Keratinocyte (primary cell): ENCODE measurements at regions not wholly inside any gene's neighbourhood (a gene's known extent, or its start where the extent isn't known, plus 50 kb on each side); places are given as distances from the start of the nearest gene placed in this dataset.

Source experiments
- DNase-seq: peaks from one replicate; pipeline ENCODE4 v3.0.0-alpha.2; 2011; ENCODE audit warnings: low read depth, missing footprints, low spot score
- FAIRE-seq: peaks from 2 replicates; lab custom pipeline; 2011; peaks lifted over from hg19 to GRCh38; lab: Jason Lieb, UNC
- H2AFZ ChIP-seq: 2 replicates; pipeline ENCODE4 v1.6.0; 2012; ENCODE audit warnings: low read length, control low read depth, inconsistent platforms; ENCODE audit not compliant: control insufficient read depth
- H3K27ac ChIP-seq: 2 replicates; pipeline ENCODE4 v1.5.1; 2011; ENCODE audit warnings: low read length; ENCODE audit not compliant: control insufficient read depth, insufficient read depth
- H3K27me3 ChIP-seq: 3 replicates; pipeline ENCODE4 v1.6.0; 2011; ENCODE audit warnings: low read length; ENCODE audit not compliant: control insufficient read depth, insufficient read depth; ENCODE audit errors: extremely low read depth
- H3K36me3 ChIP-seq, 2 experiments: 2 replicates in 1 of 2; 3 replicates in 1 of 2; pipeline ENCODE4 v1.5.1; 2011; ENCODE audit warnings: low read length in 2 of 2, mild to moderate bottlenecking in 1 of 2; ENCODE audit not compliant: control insufficient read depth in 2 of 2, insufficient read depth in 2 of 2; ENCODE audit errors: extremely low read depth in 1 of 2
- H3K4me1 ChIP-seq: 3 replicates; pipeline ENCODE4 v1.5.1; 2011; ENCODE audit warnings: low read length; ENCODE audit not compliant: control insufficient read depth, insufficient read depth; ENCODE audit errors: extremely low read depth
- H3K4me2 ChIP-seq: 3 replicates; pipeline ENCODE4 v1.6.0; 2011; ENCODE audit warnings: low read depth, low read length; ENCODE audit not compliant: control insufficient read depth, insufficient read depth; ENCODE audit errors: extremely low read depth
- H3K4me3 ChIP-seq, 3 experiments: fragments of 200-600 bp in 1 of 3; sonication (generic) in 1 of 3; 2 replicates in 2 of 3; 3 replicates in 1 of 3; pipeline ENCODE4 v1.5.1; 2011 to 2016; ENCODE audit warnings: low read length in 3 of 3, mild to moderate bottlenecking in 3 of 3, control low read depth in 2 of 3, inconsistent platforms in 1 of 3, low read depth in 1 of 3, mixed read lengths in 1 of 3, mixed run types in 1 of 3, moderate library complexity in 1 of 3; ENCODE audit not compliant: control insufficient read depth in 2 of 3, insufficient read depth in 2 of 3; ENCODE audit errors: extremely low read depth in 1 of 3
- H3K79me2 ChIP-seq: 2 replicates; pipeline ENCODE4 v1.6.0; 2012; ENCODE audit warnings: low read length; ENCODE audit not compliant: control insufficient read depth, insufficient read depth
- H3K9ac ChIP-seq: 3 replicates; pipeline ENCODE4 v1.6.0; 2011; ENCODE audit warnings: low read length; ENCODE audit not compliant: control insufficient read depth, insufficient read depth; ENCODE audit errors: extremely low read depth
- H3K9me1 ChIP-seq: 3 replicates; pipeline ENCODE4 v1.6.0; 2011; ENCODE audit warnings: low read length; ENCODE audit not compliant: control insufficient read depth, insufficient read depth; ENCODE audit errors: extremely low read depth
- H3K9me3 ChIP-seq: 2 replicates; pipeline ENCODE4 v1.5.1; 2012; ENCODE audit warnings: low read depth, low read length; ENCODE audit not compliant: control insufficient read depth
- H4K20me1 ChIP-seq: 3 replicates; pipeline ENCODE4 v1.6.0; 2011; ENCODE audit warnings: low read length; ENCODE audit not compliant: control insufficient read depth, insufficient read depth; ENCODE audit errors: extremely low read depth
- CTCF ChIP-seq, 3 experiments: IDR thresholded peaks in 1 of 3; conservative IDR thresholded peaks in 1 of 3; optimal IDR thresholded peaks in 1 of 3; 2 replicates in 2 of 3; 3 replicates in 1 of 3; pipeline versions ENCODE3 to v1.5.1; 2011; ENCODE audit warnings: low read length in 3 of 3, mild to moderate bottlenecking in 3 of 3, moderate library complexity in 2 of 3, control low read depth in 1 of 3, inconsistent platforms in 1 of 3; ENCODE audit not compliant: insufficient read depth in 2 of 3; ENCODE audit errors: extremely low read depth in 1 of 3
- EZH2 ChIP-seq: IDR thresholded peaks from one replicate; pipeline ENCODE4 v1.6.1; 2012; ENCODE audit warnings: inconsistent platforms, mild to moderate bottlenecking, low read length, moderate library complexity
- dilution Hi-C: fragments of 300-500 bp; cut with MboI; formaldehyde crosslinking; loops from one replicate; pipeline ENCODE4 v1.7.0; 2020; ENCODE audit warnings: low sequenced_read_pairs; ENCODE audit not compliant: extremely low pct_ligation_motif_present

GRCh38 chr16:48999044-48999443 lies 282.6 kb downstream of the CBLN1 start:
- no peak overlapping the region for H2AFZ ChIP-seq
- dilution Hi-C loops = no loop called here
- DNase-seq = no peak

DNA sequence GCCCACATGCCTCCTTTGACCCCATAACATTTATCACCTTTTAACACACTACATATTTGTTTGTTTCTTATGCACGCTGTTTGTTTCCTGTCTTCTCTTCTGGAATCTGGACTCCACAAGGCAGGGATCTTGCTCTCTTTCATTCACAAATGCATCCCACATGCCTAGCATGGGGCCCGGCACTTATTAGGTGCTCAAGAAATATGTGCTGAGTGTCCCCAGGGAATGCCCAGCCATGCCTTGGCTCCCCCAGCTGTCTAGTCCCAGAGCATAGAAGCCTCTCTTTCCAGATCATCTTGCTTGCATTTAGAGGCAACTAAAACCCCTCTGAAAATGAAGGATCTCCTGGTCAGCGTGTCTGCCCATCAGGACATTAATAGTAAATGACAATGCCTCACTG lies 283.7 kb downstream of the CBLN1 start:
- Histone ChIP-seq H3K9ac (no peak overlapping the region), H3K9me1 (no peaks in the 10 kb centered on the region), H3K4me2 (no peak overlapping the region), H4K20me1 (no peaks in the 10 kb centered on the region), H3K4me3 (no peak overlapping the region), H2AFZ (no peak overlapping the region), H3K27me3 (no peaks in the 10 kb centered on the region), H3K9me3 (no peaks in the 10 kb centered on the region), H3K79me2 (no peaks in the 10 kb centered on the region), H3K27ac (no peak overlapping the region), H3K36me3 (no peaks in the 10 kb centered on the region), H3K4me1 (no peaks in the 10 kb centered on the region)
- dilution Hi-C loops = no loop called here
- DNase-seq = no peak
- TF ChIP-seq CTCF (optimal IDR thresholded peaks at IDR 0.05 in 1 of 3, IDR thresholded peaks at IDR 0.05 in 1 of 3, conservative IDR thresholded peaks at IDR 0.05 in 1 of 3; ENCODE audit: extremely low read depth in 1 of 3, insufficient read depth in 2 of 3, low read length in 3 of 3) (no peak), EZH2 (no peak)
- FAIRE-seq = no peak

More at GRCh38 chr16:48999044-48999443, 282.6 kb downstream of the CBLN1 start:
- FAIRE-seq = no peak
- Histone ChIP-seq H3K4me1 (no peaks in the 10 kb centered on the region), H3K9me1 (no peaks in the 10 kb centered on the region), H3K27me3 (no peaks in the 10 kb centered on the region), H4K20me1 (no peaks in the 10 kb centered on the region), H3K4me3 (no peak overlapping the region), H3K27ac (no peak overlapping the region), H3K9ac (no peak overlapping the region), H3K4me2 (no peak overlapping the region), H3K79me2 (no peaks in the 10 kb centered on the region), H3K36me3 (no peaks in the 10 kb centered on the region), H3K9me3 (no peaks in the 10 kb centered on the region)
- no peak for TF ChIP-seq EZH2
- TF ChIP-seq CTCF (optimal IDR thresholded peaks at IDR 0.05 in 1 of 3, IDR thresholded peaks at IDR 0.05 in 1 of 3, conservative IDR thresholded peaks at IDR 0.05 in 1 of 3; ENCODE audit: extremely low read depth in 1 of 3, insufficient read depth in 2 of 3, low read length in 3 of 3) = no peak
